DND-41 (cell line): ENCODE measurements at regions not wholly inside any gene's neighbourhood (a gene's known extent, or its start where the extent isn't known, plus 50 kb on each side); places are given as distances from the start of the nearest gene placed in this dataset.
A peak's percentile ranks its signal among the peaks of the same experiment; 100 is the strongest.
"Not testable (repeated sequence)": the region's sequence is repeated elsewhere in the genome, so short reads cannot be mapped to it uniquely, and the experiment has no call there.

Source experiments
- ATAC-seq: fragments of 200-7000 bp; cut with Tn5 transposase; 3 replicates; pipeline ENCODE4 v1.9.1; 2021; ENCODE audit warnings: low read depth; ENCODE audit not compliant: insufficient read depth
- DNase-seq: peaks from one replicate; pipeline ENCODE4 v3.0.0-alpha.2; 2020
- H2AFZ ChIP-seq: 2 replicates; pipeline ENCODE4 v1.6.0; 2012; ENCODE audit warnings: low read depth, low read length
- H3K27ac ChIP-seq: 2 replicates; pipeline ENCODE4 v1.5.1; 2012; ENCODE audit warnings: low read length, inconsistent platforms
- H3K27me3 ChIP-seq: fragments of 200-600 bp; sonication (generic); 2 replicates; pipeline ENCODE4 v1.6.0; 2012; ENCODE audit warnings: low read length, mild to moderate bottlenecking, inconsistent platforms; ENCODE audit not compliant: insufficient read depth, poor library complexity
- H3K36me3 ChIP-seq: 2 replicates; pipeline ENCODE4 v1.5.1; 2012; ENCODE audit warnings: low read length, inconsistent platforms; ENCODE audit not compliant: insufficient read depth
- H3K4me1 ChIP-seq: 2 replicates; pipeline ENCODE4 v1.5.1; 2012; ENCODE audit warnings: mild to moderate bottlenecking, low read length; ENCODE audit not compliant: insufficient read depth
- H3K4me2 ChIP-seq: 2 replicates; pipeline ENCODE4 v1.6.0; 2012; ENCODE audit warnings: mild to moderate bottlenecking, moderate library complexity, low read length, inconsistent platforms; ENCODE audit not compliant: insufficient read depth
- H3K4me3 ChIP-seq, 2 experiments: fragments of 200-600 bp in 1 of 2; shearing (Covaris generic) in 1 of 2; 2 replicates each; pipeline ENCODE4 v1.5.1; 2012 to 2016; ENCODE audit warnings: inconsistent platforms in 2 of 2, low read length in 2 of 2, mild to moderate bottlenecking in 2 of 2, low read depth in 1 of 2, moderate library complexity in 1 of 2
- H3K79me2 ChIP-seq: 2 replicates; pipeline ENCODE4 v1.6.0; 2012; ENCODE audit warnings: low read length, inconsistent platforms; ENCODE audit not compliant: insufficient read depth
- H3K9ac ChIP-seq: 2 replicates; pipeline ENCODE4 v1.6.0; 2012; ENCODE audit warnings: low read depth, mild to moderate bottlenecking, inconsistent platforms, low read length, moderate library complexity
- H3K9me3 ChIP-seq: 2 replicates; pipeline ENCODE4 v1.5.1; 2012; ENCODE audit warnings: low read length, moderate library complexity, mild to moderate bottlenecking, inconsistent platforms; ENCODE audit not compliant: insufficient read depth, severe bottlenecking
- H4K20me1 ChIP-seq: 2 replicates; pipeline ENCODE4 v1.6.0; 2012; ENCODE audit warnings: low read length; ENCODE audit not compliant: insufficient read depth

DNA sequence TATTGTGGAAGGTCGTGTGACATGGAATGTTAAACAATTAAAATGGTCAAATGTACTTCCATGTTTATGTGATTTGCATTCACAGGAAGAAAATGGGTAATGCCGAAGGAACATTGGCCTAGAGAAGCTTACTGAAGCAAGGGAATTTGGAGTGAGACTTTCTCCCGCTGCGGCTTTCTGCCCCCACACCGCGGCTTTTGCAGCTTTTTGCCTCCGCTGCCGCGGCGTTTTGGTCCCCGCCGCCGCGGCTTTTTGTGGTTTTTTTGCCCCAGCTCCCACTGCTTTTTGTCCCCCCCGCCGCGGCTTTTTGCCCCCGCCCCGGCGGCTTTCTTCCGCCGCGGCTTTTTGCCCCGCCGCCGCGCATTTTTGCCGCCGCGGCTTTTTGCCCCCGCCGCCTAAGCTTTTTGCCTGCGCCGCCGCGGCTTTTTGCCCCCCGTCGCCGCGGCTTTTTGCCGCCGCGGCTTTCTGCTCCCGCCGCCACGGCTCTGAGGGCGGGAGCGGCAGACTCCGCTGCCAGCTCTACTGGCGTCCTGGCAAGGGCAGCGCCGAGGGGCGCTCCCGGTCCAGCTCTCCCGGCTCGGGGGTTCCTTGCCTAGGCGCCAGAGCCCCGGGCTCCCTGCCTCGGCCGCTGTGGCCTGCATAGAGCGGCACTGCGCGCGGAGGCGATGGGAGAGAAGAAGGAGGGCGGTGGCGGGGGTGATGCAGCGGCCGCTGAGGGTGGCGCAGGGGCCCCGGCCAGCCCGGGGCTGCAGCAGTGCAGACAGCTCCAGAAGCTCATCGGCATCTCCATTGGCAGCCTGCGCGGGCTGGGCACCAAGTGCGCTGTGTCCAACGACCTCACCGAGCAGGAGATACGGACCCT lies 134.3 kb upstream of the ERV3-1 start:
- ATAC-seq = peak; percentile 66
- H3K79me2 ChIP-seq, H3K4me3 ChIP-seq, H3K27ac ChIP-seq, H3K4me1 ChIP-seq, H3K9ac ChIP-seq, H4K20me1 ChIP-seq, H2AFZ ChIP-seq, H3K27me3 ChIP-seq, H3K36me3 ChIP-seq, H3K9me3 ChIP-seq: not testable (repeated sequence)
- peak overlapping the region; percentile 51 for H3K4me2 ChIP-seq
- DNase-seq = peak; percentile 46

DNA sequence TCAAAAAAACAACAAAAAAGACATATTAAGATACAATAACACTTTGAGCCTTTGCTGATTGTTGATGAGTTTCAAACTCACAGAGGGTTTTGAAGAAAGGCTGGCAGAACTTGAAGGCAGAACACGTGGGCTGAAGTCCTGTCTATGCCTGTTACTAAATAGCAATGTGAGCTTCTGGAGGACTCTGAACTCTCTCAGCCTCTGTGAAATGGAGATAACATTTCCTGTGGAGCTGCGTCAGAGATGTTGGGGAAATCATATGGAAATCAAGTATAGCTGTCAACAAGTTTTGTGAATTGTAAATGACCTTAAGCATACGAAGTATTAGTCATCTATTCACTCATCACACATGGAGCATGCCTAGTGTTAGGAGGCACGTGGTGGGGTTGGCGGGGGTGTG lies 130.4 kb upstream of the ERV3-1 start:
- H4K20me1 ChIP-seq, H3K9me3 ChIP-seq, H3K79me2 ChIP-seq, H3K36me3 ChIP-seq, H3K9ac ChIP-seq, DNase-seq, H3K4me1 ChIP-seq, ATAC-seq, H3K27ac ChIP-seq, H2AFZ ChIP-seq, H3K27me3 ChIP-seq, H3K4me3 ChIP-seq, H3K4me2 ChIP-seq: not testable (repeated sequence)

DNA sequence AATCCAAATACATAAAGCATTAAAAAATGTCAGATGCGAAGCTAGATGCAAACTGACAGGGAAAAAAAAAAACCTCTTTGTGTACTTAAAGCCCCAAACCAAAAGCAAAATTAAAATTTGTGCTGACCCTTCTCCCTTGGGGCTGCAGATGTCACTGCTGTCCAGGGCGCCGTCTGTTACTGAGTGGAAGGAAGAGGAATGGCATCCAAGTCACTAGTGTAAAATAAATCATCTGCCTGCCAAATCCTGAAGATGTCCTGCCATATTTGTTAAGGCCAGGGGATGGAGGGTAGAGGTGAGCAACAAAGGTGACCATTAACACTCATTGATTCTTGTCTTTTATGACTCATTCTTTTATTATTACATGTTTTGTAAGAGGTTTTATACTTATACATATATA lies 126.6 kb upstream of the ERV3-1 start:
- not testable (repeated sequence) for H3K36me3 ChIP-seq, ATAC-seq, H3K9me3 ChIP-seq, H3K4me1 ChIP-seq, H3K79me2 ChIP-seq, H3K4me2 ChIP-seq, DNase-seq, H3K27ac ChIP-seq, H3K27me3 ChIP-seq, H4K20me1 ChIP-seq, H3K9ac ChIP-seq, H3K4me3 ChIP-seq, H2AFZ ChIP-seq

DNA sequence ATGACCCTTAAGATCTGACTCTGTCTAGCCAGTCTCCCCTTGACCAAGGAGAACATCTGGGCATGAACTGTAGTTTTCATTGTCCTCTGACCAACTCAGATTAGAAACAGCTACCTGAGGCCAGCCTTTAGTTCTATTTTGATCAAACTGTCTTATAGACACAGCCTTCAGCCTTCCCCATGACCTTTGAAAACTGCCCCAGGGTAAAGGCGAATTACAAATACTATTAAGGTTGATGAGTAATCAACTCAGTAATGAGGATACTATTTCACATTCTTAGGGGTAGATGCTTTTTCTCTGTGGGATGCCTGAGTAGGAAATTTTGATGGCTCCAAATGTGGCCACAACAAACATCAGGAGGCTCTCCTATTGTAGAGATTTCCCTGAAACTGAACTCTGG lies 125.8 kb upstream of the ERV3-1 start:
- H2AFZ ChIP-seq, H3K4me1 ChIP-seq, H3K4me2 ChIP-seq, H3K9ac ChIP-seq, H3K27ac ChIP-seq, H3K27me3 ChIP-seq, H3K36me3 ChIP-seq, H3K79me2 ChIP-seq, ATAC-seq, H4K20me1 ChIP-seq, DNase-seq, H3K4me3 ChIP-seq, H3K9me3 ChIP-seq: not testable (repeated sequence)

DNA sequence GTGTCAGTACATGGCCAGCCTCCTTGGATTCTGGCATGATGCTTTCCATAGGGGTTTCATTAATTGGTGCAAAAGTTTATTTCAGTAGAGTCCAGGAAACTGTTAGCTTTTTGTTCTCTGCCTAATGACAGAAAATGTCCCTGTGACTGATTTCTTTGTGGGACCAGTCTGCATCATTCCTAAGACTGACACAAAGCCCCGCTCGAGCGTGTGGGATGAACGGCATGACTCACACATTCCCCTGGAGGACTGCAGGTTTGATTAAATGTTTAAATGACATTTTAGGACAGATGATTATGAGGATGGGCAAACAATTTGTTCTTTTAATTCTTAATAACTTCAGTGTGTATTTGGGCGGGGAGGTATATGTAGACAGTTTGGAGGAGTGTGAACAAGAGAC lies 120.9 kb upstream of the ERV3-1 start:
- not testable (repeated sequence) for DNase-seq, H3K4me1 ChIP-seq, ATAC-seq, H3K27me3 ChIP-seq, H3K9ac ChIP-seq, H3K9me3 ChIP-seq, H2AFZ ChIP-seq, H3K27ac ChIP-seq, H3K4me2 ChIP-seq, H3K4me3 ChIP-seq, H4K20me1 ChIP-seq, H3K36me3 ChIP-seq, H3K79me2 ChIP-seq

DNA sequence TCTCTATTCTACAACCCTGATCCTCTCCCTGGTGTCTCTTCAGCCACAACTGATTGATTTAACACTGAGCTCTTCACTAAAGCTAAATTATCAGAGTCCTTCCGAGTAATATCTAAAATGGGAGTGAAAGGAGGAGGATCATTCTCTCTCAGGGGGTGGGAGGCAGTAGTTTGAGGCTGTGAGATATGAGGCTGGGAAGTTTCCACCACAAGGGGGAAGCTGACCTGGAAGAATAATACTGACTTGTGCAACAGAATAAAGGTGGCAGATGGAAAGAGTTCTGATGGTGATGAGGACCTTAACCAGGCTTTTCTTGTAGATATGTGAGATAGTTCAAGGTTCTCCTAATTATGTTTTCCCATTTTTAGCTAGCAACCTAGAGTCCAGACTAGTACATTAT lies 118.1 kb upstream of the ERV3-1 start:
- not testable (repeated sequence) for H4K20me1 ChIP-seq, H3K27me3 ChIP-seq, H3K36me3 ChIP-seq, H2AFZ ChIP-seq, ATAC-seq, DNase-seq, H3K4me2 ChIP-seq, H3K27ac ChIP-seq, H3K9ac ChIP-seq, H3K79me2 ChIP-seq, H3K9me3 ChIP-seq, H3K4me3 ChIP-seq, H3K4me1 ChIP-seq

DNA sequence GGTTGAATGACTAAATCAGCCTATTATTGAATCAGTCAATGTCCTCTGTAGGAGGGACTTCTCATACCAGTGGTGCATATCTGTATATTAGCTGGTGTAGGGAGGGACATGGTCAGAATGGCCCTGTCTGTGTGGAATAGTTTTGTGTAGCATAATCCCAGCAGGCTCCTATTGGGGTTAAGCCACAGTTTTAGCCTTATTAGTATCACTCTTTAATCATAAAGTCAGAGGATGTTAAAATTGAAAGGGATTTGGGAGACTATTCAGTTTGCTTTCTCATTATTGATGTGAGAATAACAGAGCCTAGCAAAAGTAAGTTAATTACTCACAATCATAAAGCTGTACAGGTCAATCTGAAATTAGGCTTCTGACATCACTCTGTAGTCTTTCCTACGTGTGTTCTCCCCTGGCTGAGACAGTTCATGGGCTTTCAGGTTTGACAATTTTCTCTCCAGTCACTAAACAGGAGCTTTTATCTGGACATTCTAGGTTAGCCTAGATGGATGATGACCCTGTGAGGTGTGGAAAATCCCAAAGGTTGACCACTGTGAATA lies 99.2 kb upstream of the ERV3-1 start:
- not testable (repeated sequence) for H2AFZ ChIP-seq, H3K79me2 ChIP-seq, H3K36me3 ChIP-seq, H3K4me3 ChIP-seq, DNase-seq, ATAC-seq, H4K20me1 ChIP-seq, H3K4me1 ChIP-seq, H3K27me3 ChIP-seq, H3K27ac ChIP-seq, H3K9me3 ChIP-seq, H3K4me2 ChIP-seq, H3K9ac ChIP-seq

DNA sequence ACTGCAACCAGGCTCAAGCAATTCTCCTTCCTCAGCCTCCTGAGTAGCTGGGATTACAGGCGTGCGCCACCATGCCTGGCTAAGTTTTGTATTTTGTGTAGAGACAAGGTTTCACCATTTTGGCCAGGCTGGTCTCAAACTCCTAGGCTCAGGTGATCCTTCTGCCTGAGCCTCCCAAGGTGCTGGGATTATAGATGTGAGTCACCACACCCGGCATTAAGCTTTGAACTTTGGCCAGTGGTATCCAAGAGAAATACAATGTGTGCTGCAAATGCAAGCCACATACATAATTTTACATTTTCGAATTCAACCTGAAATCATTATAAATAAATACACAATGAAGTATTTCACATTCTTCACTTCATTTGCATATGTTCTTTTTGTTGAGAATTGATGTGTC lies 94.0 kb upstream of the ERV3-1 start:
- not testable (repeated sequence) for H3K4me3 ChIP-seq, H3K9ac ChIP-seq, H3K27me3 ChIP-seq, H2AFZ ChIP-seq, H3K4me2 ChIP-seq, H3K79me2 ChIP-seq, DNase-seq, H3K4me1 ChIP-seq, ATAC-seq, H3K27ac ChIP-seq, H4K20me1 ChIP-seq, H3K9me3 ChIP-seq, H3K36me3 ChIP-seq
